GM18511 (cell line): ENCODE measurements at regions not wholly inside any gene's neighbourhood (a gene's known extent, or its start where the extent isn't known, plus 50 kb on each side); places are given as distances from the start of the nearest gene placed in this dataset.

ENCODE experiments used
- ATAC-seq: cut with Tn5 transposase; IDR thresholded peaks from one replicate; pipeline ENCODE4 v1.9.1; 2021; ENCODE audit warnings: mild to moderate bottlenecking, moderate library complexity; ENCODE audit not compliant: unreplicated experiment

- ATAC-seq: no peak
Measured at GRCh38 chr6:113796038-113796437, 61.1 kb upstream of the MARCKS start.

- ATAC-seq: no peak
Measured at GRCh38 chr6:113802779-113803178, 54.4 kb upstream of the MARCKS start.

- ATAC-seq: peak; percentile 88
Measured at GRCh38 chr6:113805173-113805790, 51.9 kb upstream of the MARCKS start.

GRCh38 chr6:113805811-113806495 is 51.2 kb upstream of the MARCKS start:
- ATAC-seq: no peak
